WI38 (cell line): ENCODE measurements at regions not wholly inside any gene's neighbourhood (a gene's known extent, or its start where the extent isn't known, plus 50 kb on each side); places are given as distances from the start of the nearest gene placed in this dataset.

Experiments
- H3K4me3 ChIP-seq: 2 replicates; pipeline ENCODE4 v1.5.1; 2011; ENCODE audit warnings: low read depth, mild to moderate bottlenecking, control low read depth, low read length
- TF ChIP-seq, protein P1 (sequence below): IDR thresholded peaks from 2 replicates; pipeline ENCODE4 v1.5.1; 2012; ENCODE audit warnings: low read depth, mild to moderate bottlenecking, control low read depth, low read length

DNA sequence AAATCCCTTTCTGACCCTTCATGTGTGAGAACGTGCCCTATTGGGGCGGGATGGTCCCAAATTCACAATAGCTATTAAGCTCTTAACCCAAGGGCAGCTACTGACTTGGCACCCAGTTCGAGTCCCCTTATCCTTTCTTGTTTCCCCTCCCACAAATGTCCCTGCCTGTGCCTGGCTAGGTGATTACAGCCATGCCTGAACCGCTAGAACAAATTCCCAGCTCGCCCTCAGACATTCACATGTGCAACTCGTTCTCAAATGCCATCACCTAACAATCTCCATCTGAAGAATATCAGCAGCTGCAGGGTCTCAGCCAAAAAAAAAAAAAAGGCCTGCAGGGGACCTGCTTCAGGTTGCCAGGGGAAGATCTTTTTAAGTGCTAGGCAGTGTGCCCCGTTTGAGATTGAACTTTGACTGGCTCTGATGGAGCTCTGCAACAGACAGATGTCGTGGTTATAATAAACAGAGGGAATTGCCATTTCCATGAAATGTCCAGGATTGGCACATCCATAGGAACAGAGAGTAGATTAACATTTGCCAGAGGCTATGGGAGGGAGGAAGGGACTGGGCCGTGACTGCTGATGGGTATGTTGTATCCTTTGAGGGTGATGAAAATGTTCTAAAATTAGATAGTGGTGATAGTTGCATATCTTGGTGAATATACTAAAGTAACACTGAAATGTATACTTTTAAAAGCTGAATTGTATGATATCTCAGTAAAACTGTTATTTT lies 347.2 kb upstream of the WWC1 start:
- TF ChIP-seq, protein P1, sequence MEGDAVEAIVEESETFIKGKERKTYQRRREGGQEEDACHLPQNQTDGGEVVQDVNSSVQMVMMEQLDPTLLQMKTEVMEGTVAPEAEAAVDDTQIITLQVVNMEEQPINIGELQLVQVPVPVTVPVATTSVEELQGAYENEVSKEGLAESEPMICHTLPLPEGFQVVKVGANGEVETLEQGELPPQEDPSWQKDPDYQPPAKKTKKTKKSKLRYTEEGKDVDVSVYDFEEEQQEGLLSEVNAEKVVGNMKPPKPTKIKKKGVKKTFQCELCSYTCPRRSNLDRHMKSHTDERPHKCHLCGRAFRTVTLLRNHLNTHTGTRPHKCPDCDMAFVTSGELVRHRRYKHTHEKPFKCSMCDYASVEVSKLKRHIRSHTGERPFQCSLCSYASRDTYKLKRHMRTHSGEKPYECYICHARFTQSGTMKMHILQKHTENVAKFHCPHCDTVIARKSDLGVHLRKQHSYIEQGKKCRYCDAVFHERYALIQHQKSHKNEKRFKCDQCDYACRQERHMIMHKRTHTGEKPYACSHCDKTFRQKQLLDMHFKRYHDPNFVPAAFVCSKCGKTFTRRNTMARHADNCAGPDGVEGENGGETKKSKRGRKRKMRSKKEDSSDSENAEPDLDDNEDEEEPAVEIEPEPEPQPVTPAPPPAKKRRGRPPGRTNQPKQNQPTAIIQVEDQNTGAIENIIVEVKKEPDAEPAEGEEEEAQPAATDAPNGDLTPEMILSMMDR, result no peak
- H3K4me3 ChIP-seq, result no peak overlapping the region

- TF ChIP-seq, protein P1, result no peak
- no peak overlapping the region; the same call in 1 of the 2 replicates for H3K4me3 ChIP-seq
These were observed 345.7 kb upstream of the WWC1 start for GRCh38 chr5:167945542-167946384.

DNA sequence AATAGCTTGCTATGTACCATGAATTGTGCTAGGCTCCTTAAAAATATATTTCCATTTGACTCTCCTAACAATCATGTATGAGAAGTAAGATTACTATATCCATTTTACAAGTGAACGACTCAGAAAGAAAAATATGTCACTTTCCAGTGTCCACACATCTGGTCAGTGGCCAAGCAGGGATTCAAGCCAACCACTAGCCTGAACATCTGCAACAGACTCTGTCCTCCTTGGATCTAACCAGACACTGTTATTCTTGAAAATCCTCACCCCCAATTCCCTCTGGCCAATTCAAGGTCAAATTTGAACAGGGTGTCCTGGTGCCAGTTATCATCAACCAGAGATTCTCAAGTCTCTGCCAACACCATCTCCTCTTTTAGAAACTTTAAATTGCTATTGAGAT lies 344.1 kb upstream of the WWC1 start:
- H3K4me3 ChIP-seq, result no peak overlapping the region
- TF ChIP-seq, protein P1, result no peak

- TF ChIP-seq, protein P1, result no peak
- no peak overlapping the region for H3K4me3 ChIP-seq
These were observed 343.2 kb upstream of the WWC1 start for GRCh38 chr5:167948251-167948650.

- no peak overlapping the region for H3K4me3 ChIP-seq
- TF ChIP-seq, protein P1, result no peak
These were observed 342.0 kb upstream of the WWC1 start for GRCh38 chr5:167949435-167949834.

DNA sequence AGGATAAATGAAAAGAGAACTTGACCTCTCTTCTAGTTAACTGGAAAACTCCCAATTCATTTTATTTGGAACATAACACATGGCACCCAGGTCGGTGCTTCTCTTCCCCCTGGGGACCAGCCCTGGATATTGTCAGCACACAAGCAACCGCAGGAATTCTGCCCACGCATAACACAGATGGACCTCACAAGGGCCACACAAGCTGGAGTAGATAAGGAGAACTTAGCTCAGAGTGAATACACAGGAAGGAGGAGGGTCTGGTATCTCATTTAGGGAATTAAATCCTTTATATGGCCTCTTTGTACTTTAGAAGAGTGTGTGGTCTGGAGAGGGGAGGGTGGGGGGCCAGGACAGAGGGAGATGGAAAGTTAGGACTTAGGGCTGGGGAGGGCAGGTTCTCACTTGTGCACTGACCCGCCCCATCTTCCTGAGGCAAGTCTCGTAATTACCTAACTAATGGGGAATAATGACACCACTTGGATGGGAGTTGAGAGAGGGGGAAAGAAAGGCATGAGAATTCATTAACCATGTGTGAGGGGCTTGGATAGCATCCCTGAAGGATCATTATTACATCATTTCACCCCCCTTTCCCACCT lies 341.2 kb upstream of the WWC1 start:
- H3K4me3 ChIP-seq, result no peak overlapping the region
- TF ChIP-seq, protein P1, result no peak

- peak overlapping the region; percentile 27 for H3K4me3 ChIP-seq
- TF ChIP-seq, protein P1, result no peak
These were observed 340.3 kb upstream of the WWC1 start for GRCh38 chr5:167951116-167951515.
